D721Med (cell line): ENCODE measurements at regions not wholly inside any gene's neighbourhood (a gene's known extent, or its start where the extent isn't known, plus 50 kb on each side); places are given as distances from the start of the nearest gene placed in this dataset.

Source experiments
- DNase-seq: peaks from one replicate; pipeline ENCODE4 v3.0.0; 2011; ENCODE audit warnings: low spot score; ENCODE audit not compliant: insufficient read length
- FAIRE-seq: peaks from 2 replicates; lab custom pipeline; 2011; peaks lifted over from hg19 to GRCh38; lab: Jason Lieb, UNC
- CTCF ChIP-seq: IDR thresholded peaks from 2 replicates; pipeline ENCODE4 v1.5.1; 2012; ENCODE audit warnings: mild to moderate bottlenecking, control low read depth; ENCODE audit not compliant: insufficient read depth; ENCODE audit errors: missing control alignments

- DNase-seq (no peak), FAIRE-seq (no peak)
- TF ChIP-seq CTCF, result peak; percentile 63
Measured at GRCh38 chr11:116605543-116606459, 167.0 kb downstream of the BUD13 start.

- FAIRE-seq (no peak), DNase-seq (no peak)
- no peak for TF ChIP-seq CTCF
Measured at GRCh38 chr11:116603728-116604323, 169.0 kb downstream of the BUD13 start.

DNA sequence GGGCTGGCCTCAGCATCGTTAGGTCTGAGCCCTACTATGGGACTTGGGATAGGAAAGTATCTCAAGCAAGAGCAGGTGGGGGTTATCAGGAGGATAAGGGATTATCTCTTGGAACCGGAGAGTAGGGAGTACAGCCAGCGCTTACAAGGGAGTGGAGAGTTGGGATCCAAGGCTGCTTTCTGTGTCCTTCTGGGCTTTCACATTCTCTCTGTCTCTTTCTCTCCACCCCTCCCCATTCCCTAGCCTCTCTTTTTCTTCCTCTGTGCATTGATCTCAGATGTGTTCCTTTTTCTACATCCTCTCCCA lies 170.2 kb downstream of the BUD13 start:
- TF ChIP-seq CTCF, result no peak
- DNase-seq (no peak), FAIRE-seq (no peak)

GRCh38 chr11:116601814-116602636 lies 170.8 kb downstream of the BUD13 start:
- no peak for TF ChIP-seq CTCF
- DNase-seq (no peak), FAIRE-seq (no peak)

GRCh38 chr11:116600930-116601329 lies 171.9 kb downstream of the BUD13 start:
- TF ChIP-seq CTCF, result no peak
- FAIRE-seq, result no peak
- no peak for DNase-seq

GRCh38 chr11:116598556-116598955 lies 174.2 kb downstream of the BUD13 start:
- no peak for TF ChIP-seq CTCF
- FAIRE-seq (no peak), DNase-seq (no peak)
